ENCODE measurements at regions not wholly inside any gene's neighbourhood (a gene's known extent, or its start where the extent isn't known, plus 50 kb on each side); places are given as distances from the start of the nearest gene placed in this dataset.

- TF ChIP-seq RARB (CRISPR knock-in tag; IDR thresholded peaks at IDR 0.05) = no peak
- TF ChIP-seq PATZ1 (CRISPR knock-in tag; IDR thresholded peaks at IDR 0.05; ENCODE audit: borderline replicate concordance) = no peak
- no peak for TF ChIP-seq SNAI2 (CRISPR knock-in tag; IDR thresholded peaks at IDR 0.05)
- no peak for TF ChIP-seq PPARA (CRISPR knock-in tag; IDR thresholded peaks at IDR 0.05; ENCODE audit: borderline replicate concordance)
Measured at GRCh38 chr5:110840347-110840960, 101.6 kb downstream of the SLC25A46 start.

Measured in SK-N-SH treated with all-trans-retinoic acid at 6 μM for 48 hours (cell line).